GM12878 (cell line): ENCODE measurements at regions not wholly inside any gene's neighbourhood (a gene's known extent, or its start where the extent isn't known, plus 50 kb on each side); places are given as distances from the start of the nearest gene placed in this dataset.

Experiments used
- ATAC-seq: fragments of 200-7000 bp; cut with Tn5 transposase; 3 replicates; pipeline ENCODE4 v1.9.1; 2020; ENCODE audit warnings: mild to moderate bottlenecking, moderate library complexity
- BruUV-seq: library from RNA; stranded (reverse); fragments of 400-500 nt; replicated peaks from 2 replicates; lab custom pipeline; 2021; lab: Mats Ljungman, UMichigan
- CTCF ChIA-PET: fragments of 300-600 bp; sonication (Branson Sonifier 250); formaldehyde crosslinking; extraction: SDS; loops from one replicate; lab custom pipeline; 2021; ENCODE audit warnings: inconsistent platforms; lab: Yijun Ruan, JAX
- POLR2A ChIA-PET: fragments of 350-600 bp; formaldehyde crosslinking; extraction: SDS; loops from one replicate; lab custom pipeline; 2021; ENCODE audit warnings: inconsistent platforms; lab: Charles Lee
- RAD21 ChIA-PET: fragments of 300-600 bp; sonication (Branson Sonifier 250); formaldehyde crosslinking; loops from one replicate; lab custom pipeline; 2023; ENCODE audit warnings: antibody characterized with exemption; ENCODE audit not compliant: unreplicated experiment; lab: Charles Lee
- SMC1A ChIA-PET: fragments of 300-600 bp; sonication (Branson Sonifier 250); formaldehyde crosslinking; loops from one replicate; lab custom pipeline; 2023; ENCODE audit not compliant: unreplicated experiment, uncharacterized antibody; lab: Charles Lee
- DNase-seq: peaks from one replicate; pipeline ENCODE4 v3.0.0-alpha.2; 2011; ENCODE audit warnings: low read depth, low spot score
- FAIRE-seq: peaks from 3 replicates; lab custom pipeline; 2011; peaks lifted over from hg19 to GRCh38; lab: Jason Lieb, UNC
- H2AFZ ChIP-seq: 2 replicates; pipeline ENCODE4 v1.6.0; 2011; ENCODE audit warnings: low read depth, low read length, control low read depth; ENCODE audit not compliant: control insufficient read depth
- H3K27ac ChIP-seq: 2 replicates; pipeline ENCODE4 v1.5.1; 2011; ENCODE audit warnings: control low read depth; ENCODE audit not compliant: control insufficient read depth, insufficient read depth
- H3K27me3 ChIP-seq, 2 experiments: replicated peaks in 1 of 2; 2 replicates each; pipeline versions ENCODE4 v1.6.0 to v1.6.1; 2011; ENCODE audit warnings: low read length in 1 of 2; ENCODE audit not compliant: control insufficient read depth in 2 of 2, insufficient read depth in 2 of 2
- H3K36me3 ChIP-seq, 2 experiments: 2 replicates each; pipeline ENCODE4 v1.5.1; 2011; ENCODE audit warnings: low read length in 1 of 2; ENCODE audit not compliant: control insufficient read depth in 2 of 2, insufficient read depth in 2 of 2
- H3K4me1 ChIP-seq: 2 replicates; pipeline ENCODE4 v1.6.1; 2011; ENCODE audit warnings: mild to moderate bottlenecking, low read length, moderate library complexity, mixed read lengths; ENCODE audit not compliant: control insufficient read depth, insufficient read depth
- H3K4me2 ChIP-seq: 2 replicates; pipeline ENCODE4 v1.6.0; 2011; ENCODE audit warnings: control low read depth; ENCODE audit not compliant: control insufficient read depth, insufficient read depth
- H3K4me3 ChIP-seq: fragments of 200-600 bp; sonication (generic); 2 replicates; pipeline ENCODE4 v1.5.1; 2016
- H3K79me2 ChIP-seq: 2 replicates; pipeline ENCODE4 v1.6.0; 2011; ENCODE audit warnings: low read length; ENCODE audit not compliant: control insufficient read depth, insufficient read depth
- H3K9ac ChIP-seq: 2 replicates; pipeline ENCODE4 v1.8.0; 2011; ENCODE audit warnings: low read length, control low read depth, mixed read lengths; ENCODE audit not compliant: control insufficient read depth, insufficient read depth
- H3K9me3 ChIP-seq: replicated peaks from 3 replicates; pipeline ENCODE4 v1.5.1; 2011; ENCODE audit warnings: mild to moderate bottlenecking, low read length; ENCODE audit not compliant: control insufficient read depth, insufficient read depth
- H4K20me1 ChIP-seq: 2 replicates; pipeline ENCODE4 v1.6.0; 2011; ENCODE audit not compliant: control insufficient read depth, insufficient read depth
- CBX3 ChIP-seq: fragments of 200-600 bp; sonication (generic); IDR thresholded peaks from 2 replicates; pipeline ENCODE4 v1.6.1; 2016; ENCODE audit warnings: low read depth, borderline replicate concordance
- CHD2 ChIP-seq: IDR thresholded peaks from 2 replicates; pipeline ENCODE4 v1.6.1; 2011; ENCODE audit warnings: low read depth, low read length, improper control_type of control experiment, borderline replicate concordance
- CREM ChIP-seq: IDR thresholded peaks from 2 replicates; pipeline ENCODE4 v1.6.1; 2014; ENCODE audit warnings: antibody characterized with exemption, low read depth
- CUX1 ChIP-seq: IDR thresholded peaks from 2 replicates; pipeline ENCODE4 v1.6.1; 2012; ENCODE audit warnings: improper control_type of control experiment, low read depth, low read length; ENCODE audit not compliant: insufficient replicate concordance
- FOXK2 ChIP-seq: fragments of 450-650 bp; IDR thresholded peaks from 2 replicates; pipeline ENCODE4 v1.6.1; 2017; ENCODE audit warnings: mild to moderate bottlenecking, moderate library complexity
- IKZF2 ChIP-seq, 2 experiments: fragments of 450-650 bp; IDR thresholded peaks; 2 replicates each; pipeline ENCODE4 v1.6.1; 2017; ENCODE audit warnings: mild to moderate bottlenecking in 2 of 2, moderate library complexity in 2 of 2
- PML ChIP-seq: IDR thresholded peaks from 2 replicates; pipeline ENCODE4 v1.6.1; 2012; ENCODE audit warnings: low read length, inconsistent platforms
- RAD21 ChIP-seq: IDR thresholded peaks from 2 replicates; pipeline ENCODE4 v1.6.1; 2011; ENCODE audit warnings: mild to moderate bottlenecking, low read depth, low read length, moderate library complexity; ENCODE audit not compliant: insufficient read depth
- TARDBP ChIP-seq: IDR thresholded peaks from 2 replicates; pipeline ENCODE4 v1.6.1; 2016; ENCODE audit warnings: borderline replicate concordance
- ZBED1 ChIP-seq: IDR thresholded peaks from 2 replicates; pipeline ENCODE4 v1.6.1; 2016; ENCODE audit warnings: borderline replicate concordance
- ZNF207 ChIP-seq: fragments of 450-650 bp; IDR thresholded peaks from 2 replicates; pipeline ENCODE4 v1.6.1; 2014; ENCODE audit warnings: antibody characterized with exemption, mild to moderate bottlenecking, borderline replicate concordance
- ZNF592 ChIP-seq: fragments of 450-650 bp; IDR thresholded peaks from 2 replicates; pipeline ENCODE4 v1.6.1; 2017; ENCODE audit warnings: mild to moderate bottlenecking, moderate library complexity
- ZZZ3 ChIP-seq: IDR thresholded peaks from 2 replicates; pipeline ENCODE4 v1.6.1; 2011; ENCODE audit warnings: low read depth; ENCODE audit not compliant: control insufficient read depth, insufficient read length
- WGBS: methylation state at CpG from one replicate; pipeline ENCODE4 v1.1.6; 2016; ENCODE audit warnings: low lambda C conversion rate; ENCODE audit not compliant: insufficient replicate concordance, insufficient coverage; ENCODE audit errors: missing lambda C conversion rate; 5-methylcytosine and 5-hydroxymethylcytosine counted together
- in situ Hi-C: fragments of 300-500 bp; cut with MboI; formaldehyde crosslinking; loops from 9 replicates; pipeline ENCODE4 v1.14.3; 2018; ENCODE audit warnings: mixed read lengths
- intact Hi-C: fragments of 100-400 bp; cut with micrococcal nuclease; formaldehyde crosslinking; loops from one replicate; pipeline ENCODE4 v1.14.2; 2022; ENCODE audit not compliant: unreplicated experiment
- TF ChIP-seq, protein P1 (sequence below): fragments of 150-350 bp; IDR thresholded peaks from 2 replicates; pipeline ENCODE4 v1.6.1; 2014; ENCODE audit warnings: mild to moderate bottlenecking, low read depth, low read length

DNA sequence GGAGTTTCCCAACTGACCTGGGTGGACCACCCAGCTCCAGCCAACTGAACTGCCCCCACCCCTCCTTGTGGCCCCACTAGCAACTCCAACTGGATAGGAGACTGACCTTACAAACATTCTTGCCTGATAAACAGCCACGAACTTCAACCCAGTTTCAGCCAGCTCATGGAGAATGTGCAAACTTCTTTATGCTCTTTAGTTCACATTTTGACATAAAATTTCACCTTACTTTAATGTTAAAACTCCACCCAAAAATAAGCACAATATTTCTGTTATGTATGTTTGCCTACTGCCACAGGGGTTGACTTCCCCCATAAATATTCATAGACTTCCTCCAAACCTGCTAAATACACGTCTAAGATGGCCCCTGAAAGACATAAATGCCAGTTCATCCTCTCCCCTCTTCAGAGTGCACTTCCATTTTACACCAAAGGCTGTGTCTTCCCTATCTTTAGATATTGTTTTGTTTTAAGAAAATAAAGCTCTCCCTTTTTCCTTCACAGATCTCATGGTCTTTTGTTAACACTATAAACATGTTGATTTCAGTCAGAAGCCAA lies 643.7 kb downstream of the EPM2A start:
- Histone ChIP-seq H3K36me3 (no peaks in the 10 kb centered on the region), H3K9ac (no peak overlapping the region), H2AFZ (no peak overlapping the region), H3K27ac (no peak overlapping the region), H3K4me1 (no peaks in the 10 kb centered on the region), H3K79me2 (no peaks in the 10 kb centered on the region), H3K4me2 (no peak overlapping the region), H3K27me3 (no peaks in the 10 kb centered on the region), H3K4me3 (no peak overlapping the region), H3K9me3 (no peaks in the 10 kb centered on the region; the same call in 2 of the 3 replicates), H4K20me1 (no peaks in the 10 kb centered on the region)
- WGBS, result 13% methylated on average over 2 of the region's 2 CpGs
- RAD21 ChIA-PET, result no interaction called here
- intact Hi-C loops, result no loop called here
- in situ Hi-C loops, result no loop called here
- no TSS peak for BruUV-seq
- SMC1A ChIA-PET, result interaction anchor here (0.8 to 1.2 kb wide), 2 partner anchors 27 to 79 kb away, joined by 3 read pairs; no protein-coding TSS in a partner anchor
- ATAC-seq, result no peak
- no peak for DNase-seq
- POLR2A ChIA-PET, result no interaction called here
- CTCF ChIA-PET, result no interaction called here
- FAIRE-seq, result no peak
- TF ChIP-seq IKZF2 (IDR thresholded peaks at IDR 0.05) (no peak), ZNF207 (no peak), ZNF592 (no peak), RAD21 (no peak), CREM (no peak), ZBED1 (no peak), PML (no peak), FOXK2 (no peak), CUX1 (no peak), CHD2 (no peak), TARDBP (no peak), CBX3 (no peak), ZZZ3 (no peak)
- TF ChIP-seq, protein P1, sequence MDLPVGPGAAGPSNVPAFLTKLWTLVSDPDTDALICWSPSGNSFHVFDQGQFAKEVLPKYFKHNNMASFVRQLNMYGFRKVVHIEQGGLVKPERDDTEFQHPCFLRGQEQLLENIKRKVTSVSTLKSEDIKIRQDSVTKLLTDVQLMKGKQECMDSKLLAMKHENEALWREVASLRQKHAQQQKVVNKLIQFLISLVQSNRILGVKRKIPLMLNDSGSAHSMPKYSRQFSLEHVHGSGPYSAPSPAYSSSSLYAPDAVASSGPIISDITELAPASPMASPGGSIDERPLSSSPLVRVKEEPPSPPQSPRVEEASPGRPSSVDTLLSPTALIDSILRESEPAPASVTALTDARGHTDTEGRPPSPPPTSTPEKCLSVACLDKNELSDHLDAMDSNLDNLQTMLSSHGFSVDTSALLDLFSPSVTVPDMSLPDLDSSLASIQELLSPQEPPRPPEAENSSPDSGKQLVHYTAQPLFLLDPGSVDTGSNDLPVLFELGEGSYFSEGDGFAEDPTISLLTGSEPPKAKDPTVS, result no peak
